GM19372 (cell line): ENCODE measurements at regions not wholly inside any gene's neighbourhood (a gene's known extent, or its start where the extent isn't known, plus 50 kb on each side); places are given as distances from the start of the nearest gene placed in this dataset.
A peak's percentile ranks its signal among the peaks of the same experiment; 100 is the strongest.

ENCODE experiments used
- ATAC-seq: cut with Tn5 transposase; IDR thresholded peaks from one replicate; pipeline ENCODE4 v1.9.1; 2021; ENCODE audit warnings: mild to moderate bottlenecking, low read depth, moderate library complexity; ENCODE audit not compliant: unreplicated experiment

GRCh38 chr5:17428176-17428800 lies 69.7 kb upstream of the TAF11L2 start:
- ATAC-seq, result no peak

DNA sequence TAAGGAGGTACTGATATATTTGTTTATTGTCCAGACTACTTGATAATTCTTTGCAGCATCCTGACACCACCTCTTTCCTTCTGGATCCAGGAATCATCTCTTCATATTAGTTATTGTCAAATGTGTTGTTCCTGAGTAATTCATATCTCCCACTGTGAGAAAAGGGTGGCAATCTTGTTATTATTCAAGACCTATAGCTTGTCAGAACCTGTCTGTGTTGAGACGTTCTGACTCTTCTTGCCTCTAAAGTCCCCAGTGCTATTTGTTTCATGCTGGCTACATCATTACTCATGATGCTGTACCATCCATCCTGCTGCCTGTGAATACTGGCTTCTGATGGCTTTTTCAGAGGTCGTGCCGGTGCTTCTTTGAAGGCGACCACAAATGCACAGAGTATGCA lies 68.7 kb upstream of the TAF11L2 start:
- ATAC-seq, result no peak

DNA sequence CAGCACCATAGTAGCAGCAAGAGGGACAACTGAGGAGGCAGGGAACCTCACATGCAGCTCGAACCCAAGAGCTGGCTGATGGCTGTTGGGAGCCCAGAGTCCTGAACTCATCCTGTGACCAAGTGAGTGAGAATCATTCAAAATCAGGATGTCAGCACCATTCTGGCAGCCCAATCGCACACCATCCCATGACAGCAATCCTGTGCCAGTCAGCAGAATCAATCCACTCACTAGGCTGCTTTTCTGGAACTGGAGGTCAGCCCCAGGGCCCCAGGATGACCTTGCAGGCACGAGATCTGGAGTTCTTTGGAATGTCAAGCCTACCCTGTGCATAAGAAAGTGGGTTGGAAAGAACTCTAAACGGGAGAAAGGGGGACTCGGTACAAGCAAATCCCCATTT lies 67.8 kb upstream of the TAF11L2 start:
- ATAC-seq, result no peak

- ATAC-seq, result no peak
Observed at GRCh38 chr5:17431272-17432050, 66.6 kb upstream of the TAF11L2 start.

GRCh38 chr5:17432569-17432968 lies 65.5 kb upstream of the TAF11L2 start:
- ATAC-seq, result no peak

- no peak for ATAC-seq
Observed at GRCh38 chr5:17433406-17433805, 64.6 kb upstream of the TAF11L2 start.

- ATAC-seq, result peak; percentile 43
Observed at GRCh38 chr5:17434982-17435381, 63.0 kb upstream of the TAF11L2 start.

DNA sequence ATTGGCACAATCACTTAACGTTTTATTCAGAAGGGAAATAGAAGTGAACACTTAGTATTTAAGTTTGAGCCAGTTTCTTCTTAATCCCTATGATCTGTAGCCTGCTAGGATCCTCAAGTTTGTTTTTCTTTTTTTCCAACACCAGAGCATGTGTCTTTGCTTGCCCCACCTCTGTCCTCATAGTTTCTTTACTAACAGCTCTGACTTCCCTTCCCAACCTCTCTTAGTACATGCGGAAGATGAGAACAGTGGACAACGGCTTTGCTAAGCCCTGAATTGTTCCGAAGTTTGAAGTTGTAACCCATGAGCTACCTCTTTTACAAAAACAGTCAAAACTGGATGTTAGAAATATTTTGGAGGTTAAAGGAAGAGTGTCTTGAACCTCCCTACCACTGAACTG lies 61.7 kb upstream of the TAF11L2 start:
- peak; percentile 53 for ATAC-seq

- peak; percentile 88 for ATAC-seq
Observed at GRCh38 chr5:17436761-17437221, 61.2 kb upstream of the TAF11L2 start.

DNA sequence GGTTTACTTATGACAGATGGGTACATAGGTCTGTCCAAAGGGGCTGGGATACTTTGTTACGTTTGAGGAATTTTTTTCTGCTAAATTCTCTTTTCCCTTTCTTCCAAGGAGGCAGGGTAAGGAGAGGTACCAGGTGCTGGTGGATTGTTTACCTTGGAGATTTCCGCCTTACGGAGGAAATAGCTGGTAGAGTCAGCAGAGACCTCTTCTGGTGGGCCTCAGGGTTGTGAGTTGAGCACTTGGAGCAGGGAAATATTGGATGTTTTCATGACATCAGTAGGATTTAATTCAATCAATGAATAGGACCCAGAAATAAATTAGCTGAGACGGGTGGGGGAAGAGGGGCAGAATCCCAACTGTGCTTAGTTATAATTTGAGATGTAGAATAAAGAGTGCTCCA lies 60.0 kb upstream of the TAF11L2 start:
- ATAC-seq, result no peak

DNA sequence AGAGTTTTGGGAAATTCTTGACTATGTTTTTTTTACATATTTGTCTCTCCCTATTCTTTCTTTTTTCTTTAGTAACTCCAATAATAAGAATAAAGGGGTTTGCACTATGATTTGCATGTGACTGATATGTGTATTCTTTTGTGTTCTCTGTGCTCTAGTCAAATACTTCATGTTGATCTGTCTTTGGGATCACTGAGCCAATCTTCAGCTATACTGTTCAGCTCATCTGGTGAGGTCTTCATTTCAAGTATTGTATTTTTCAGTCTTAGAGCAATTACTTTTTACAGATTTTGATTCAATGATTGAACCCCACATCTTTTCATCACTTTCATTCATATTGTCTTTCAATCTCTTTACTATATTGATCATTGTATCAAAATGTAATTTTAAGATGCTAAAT lies 58.1 kb upstream of the TAF11L2 start:
- ATAC-seq, result no peak

DNA sequence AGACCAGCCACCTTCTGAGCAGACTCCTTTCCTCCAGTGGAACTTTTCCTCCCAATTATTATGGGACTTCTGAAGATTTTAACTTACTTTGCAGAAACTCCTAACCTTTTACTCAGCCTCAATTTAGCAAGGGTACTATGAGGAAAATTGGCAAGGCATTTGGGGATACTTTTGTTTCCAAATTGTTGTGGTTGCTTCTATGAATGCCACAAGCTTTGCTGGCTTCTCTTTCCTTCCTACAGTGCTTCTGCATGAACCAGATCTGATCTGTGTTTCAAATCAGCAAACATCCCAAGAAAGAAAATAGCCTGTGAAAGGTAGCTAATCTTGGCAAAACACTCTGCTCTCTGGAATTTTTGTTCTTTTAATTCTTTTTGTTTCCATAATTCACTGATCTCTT lies 57.3 kb upstream of the TAF11L2 start:
- no peak for ATAC-seq

DNA sequence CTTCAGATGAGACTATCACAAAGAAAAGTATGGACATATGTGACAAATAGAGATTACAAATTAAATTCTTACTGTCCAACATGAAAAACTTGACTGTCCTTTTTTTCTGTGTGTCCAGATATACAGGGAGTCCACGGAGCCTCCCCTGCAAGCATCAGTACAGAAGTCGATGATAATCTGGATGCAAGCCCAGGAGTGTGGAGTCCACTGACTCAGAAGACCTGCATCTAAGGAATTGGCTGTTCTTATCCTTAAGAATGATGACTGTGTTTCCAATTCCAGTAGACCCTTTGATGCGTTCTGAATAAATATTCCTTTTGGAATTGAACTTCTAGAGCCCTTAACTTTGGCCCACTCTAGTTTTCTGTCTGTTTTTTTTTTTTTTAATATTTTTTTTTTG lies 56.7 kb upstream of the TAF11L2 start:
- no peak for ATAC-seq

DNA sequence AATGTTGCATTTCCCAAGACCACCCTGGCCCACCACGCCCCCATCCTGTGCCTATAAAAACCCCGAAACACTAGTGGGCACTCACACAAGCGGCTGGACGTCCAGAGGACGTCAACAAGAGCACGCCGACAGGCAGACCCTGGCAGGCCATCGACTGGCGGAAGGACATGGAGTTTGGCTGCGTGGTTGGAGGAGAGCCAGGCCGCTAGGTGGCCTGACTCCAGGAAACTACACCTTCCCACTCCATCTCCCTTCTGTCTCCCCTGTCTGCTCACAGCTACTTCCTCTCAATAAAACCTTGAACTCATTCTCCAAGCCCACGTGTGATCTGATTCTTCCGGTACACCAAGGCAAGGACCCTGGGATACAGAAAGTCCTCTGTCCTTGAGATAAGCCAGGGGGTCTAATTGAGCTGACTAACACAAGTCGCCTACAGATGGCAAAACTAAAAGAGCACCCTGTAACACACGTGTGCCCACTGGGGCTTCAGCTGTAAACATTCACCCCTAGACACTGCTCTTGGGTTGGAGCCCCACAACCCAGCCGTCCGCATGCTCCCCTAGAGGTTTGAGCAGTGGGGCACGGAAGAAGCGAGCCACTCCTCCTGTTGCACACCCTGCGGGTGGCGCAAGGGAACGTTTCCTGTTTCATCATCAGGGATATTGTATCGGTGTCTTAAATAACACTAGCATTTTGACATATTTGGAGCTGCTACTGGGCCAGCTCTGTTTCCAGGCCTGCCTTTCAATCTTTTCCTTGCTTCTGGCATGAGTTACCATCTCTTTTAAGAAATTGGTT lies 54.5 kb upstream of the TAF11L2 start:
- no peak for ATAC-seq

GRCh38 chr5:17444496-17444895 lies 53.5 kb upstream of the TAF11L2 start:
- ATAC-seq, result no peak

- no peak for ATAC-seq
Observed at GRCh38 chr5:17445185-17445584, 52.8 kb upstream of the TAF11L2 start.
